ENCODE measurements at regions not wholly inside any gene's neighbourhood (a gene's known extent, or its start where the extent isn't known, plus 50 kb on each side); places are given as distances from the start of the nearest gene placed in this dataset.

DNA sequence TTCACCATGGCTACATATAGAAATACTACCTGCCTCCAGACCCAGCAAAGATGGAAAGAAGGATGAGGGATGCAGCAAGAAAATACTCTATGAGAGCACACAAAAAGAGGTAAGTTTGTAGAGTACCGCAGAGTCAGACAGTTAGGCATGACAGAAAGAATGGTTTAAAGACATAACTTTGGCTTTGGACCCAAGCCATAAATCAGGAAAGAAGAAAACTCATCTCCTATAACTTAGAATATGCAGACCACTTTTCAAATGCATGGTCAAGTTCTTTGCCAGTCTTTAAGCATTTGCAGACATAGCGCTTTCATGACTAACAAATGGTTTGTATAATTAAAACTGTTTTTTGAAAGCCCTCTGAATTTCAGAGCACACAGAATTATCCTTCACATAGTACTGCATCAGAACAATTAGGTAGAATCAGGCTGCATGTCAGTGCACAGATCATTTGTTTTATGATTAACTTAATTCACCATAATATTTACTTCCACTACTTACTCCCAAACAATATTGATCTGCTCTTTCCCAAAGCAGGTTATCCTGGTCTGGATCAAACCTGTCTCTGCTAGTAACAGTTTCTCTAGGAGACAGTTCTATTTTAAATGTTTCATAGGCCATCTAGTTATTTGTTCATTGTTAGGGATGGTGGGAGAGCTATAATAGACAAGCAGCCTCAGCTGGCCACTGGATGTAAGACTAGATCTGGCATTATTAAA is 280.7 kb upstream of the NR5A2 start (continued):
- no peak for TF ChIP-seq ZNF333 (CRISPR knock-in tag; IDR thresholded peaks at IDR 0.05; ENCODE audit: borderline replicate concordance)
- no peak for TF ChIP-seq SAP130 (CRISPR knock-in tag; IDR thresholded peaks at IDR 0.05; ENCODE audit: low read depth)
- TF ChIP-seq, protein P1, sequence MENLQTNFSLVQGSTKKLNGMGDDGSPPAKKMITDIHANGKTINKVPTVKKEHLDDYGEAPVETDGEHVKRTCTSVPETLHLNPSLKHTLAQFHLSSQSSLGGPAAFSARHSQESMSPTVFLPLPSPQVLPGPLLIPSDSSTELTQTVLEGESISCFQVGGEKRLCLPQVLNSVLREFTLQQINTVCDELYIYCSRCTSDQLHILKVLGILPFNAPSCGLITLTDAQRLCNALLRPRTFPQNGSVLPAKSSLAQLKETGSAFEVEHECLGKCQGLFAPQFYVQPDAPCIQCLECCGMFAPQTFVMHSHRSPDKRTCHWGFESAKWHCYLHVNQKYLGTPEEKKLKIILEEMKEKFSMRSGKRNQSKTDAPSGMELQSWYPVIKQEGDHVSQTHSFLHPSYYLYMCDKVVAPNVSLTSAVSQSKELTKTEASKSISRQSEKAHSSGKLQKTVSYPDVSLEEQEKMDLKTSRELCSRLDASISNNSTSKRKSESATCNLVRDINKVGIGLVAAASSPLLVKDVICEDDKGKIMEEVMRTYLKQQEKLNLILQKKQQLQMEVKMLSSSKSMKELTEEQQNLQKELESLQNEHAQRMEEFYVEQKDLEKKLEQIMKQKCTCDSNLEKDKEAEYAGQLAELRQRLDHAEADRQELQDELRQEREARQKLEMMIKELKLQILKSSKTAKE (CRISPR knock-in tag; IDR thresholded peaks at IDR 0.05; ENCODE audit: borderline replicate concordance), result no peak
- TF ChIP-seq KDM4B (CRISPR knock-in tag; IDR thresholded peaks at IDR 0.05), result no peak
- TF ChIP-seq SMAD3 (CRISPR knock-in tag; IDR thresholded peaks at IDR 0.05), result no peak

DNA sequence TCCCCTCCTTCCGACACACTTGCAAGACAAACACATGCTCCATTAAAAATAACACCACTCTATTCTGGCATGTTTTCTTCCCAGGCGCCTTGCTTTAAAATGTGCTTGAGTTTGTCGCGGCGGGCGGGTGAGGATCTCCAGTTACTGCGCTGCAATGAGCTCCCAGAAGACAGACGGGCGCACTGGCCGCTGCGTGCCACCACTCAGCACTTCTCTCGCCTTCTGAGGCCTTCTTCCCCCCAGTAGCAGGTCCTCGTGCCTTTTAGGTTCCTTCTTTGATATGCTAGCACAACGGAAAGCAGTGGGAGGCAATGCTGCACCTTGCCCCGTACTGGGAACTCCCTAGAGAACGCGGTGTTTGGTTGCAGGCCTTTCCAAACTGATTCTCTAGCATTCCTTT is 279.5 kb upstream of the NR5A2 start:
- Histone ChIP-seq H3K27me3 (ENCODE audit: control insufficient read depth in 1 of 2, insufficient read depth in 2 of 2, low read length in 2 of 2) (no peaks in the 10 kb centered on the region), H4K20me1 (ENCODE audit: insufficient read depth, low read length) (no peaks in the 10 kb centered on the region), H2AFZ (ENCODE audit: low read length) (no peak overlapping the region), H3K79me2 (ENCODE audit: insufficient read depth, low read length) (no peaks in the 10 kb centered on the region), H3K9ac (ENCODE audit: insufficient read depth, low read depth, low read length) (no peak overlapping the region), H3K4me2 (ENCODE audit: low read depth, low read length) (no peak overlapping the region), H3K36me3 (replicated peaks in 1 of 2; ENCODE audit: control insufficient read depth in 1 of 2, insufficient read depth in 2 of 2, low read length in 2 of 2) (no peaks in the 10 kb centered on the region), H3K27ac (ENCODE audit: extremely low read length, insufficient read depth, low read length) (no peak overlapping the region), H3K4me1 (ENCODE audit: insufficient read depth, low read length) (no peaks in the 10 kb centered on the region), H3K4me3 (replicated peaks in 1 of 3; ENCODE audit: insufficient read depth in 1 of 3, low read depth in 2 of 3, low read length in 3 of 3) (no peak overlapping the region), H3K9me3 (ENCODE audit: low read length) (no peaks in the 10 kb centered on the region)
- ChIA-PET CTCF (ENCODE audit: low intra/inter-chr PET ratio, low total read pairs) (no interaction called here), POLR2A (no interaction called here)
- in situ Hi-C loops (cut with HindIII; ENCODE audit: extremely low pct_ligation_motif_present, low pct_unique_long_range_greater_than_20kb), result no loop called here
- BruUV-seq (replicated peaks), result no TSS peak
- WGBS (ENCODE audit: low lambda C conversion rate), result 67% methylated on average over 17 of the region's 17 CpGs
- FAIRE-seq (no peak), DNase-seq (ENCODE audit: low spot score) (no peak), ATAC-seq (no peak)
- intact Hi-C loops (cut with micrococcal nuclease; ENCODE audit: unreplicated experiment), result no loop called here
- TF ChIP-seq, protein P2, sequence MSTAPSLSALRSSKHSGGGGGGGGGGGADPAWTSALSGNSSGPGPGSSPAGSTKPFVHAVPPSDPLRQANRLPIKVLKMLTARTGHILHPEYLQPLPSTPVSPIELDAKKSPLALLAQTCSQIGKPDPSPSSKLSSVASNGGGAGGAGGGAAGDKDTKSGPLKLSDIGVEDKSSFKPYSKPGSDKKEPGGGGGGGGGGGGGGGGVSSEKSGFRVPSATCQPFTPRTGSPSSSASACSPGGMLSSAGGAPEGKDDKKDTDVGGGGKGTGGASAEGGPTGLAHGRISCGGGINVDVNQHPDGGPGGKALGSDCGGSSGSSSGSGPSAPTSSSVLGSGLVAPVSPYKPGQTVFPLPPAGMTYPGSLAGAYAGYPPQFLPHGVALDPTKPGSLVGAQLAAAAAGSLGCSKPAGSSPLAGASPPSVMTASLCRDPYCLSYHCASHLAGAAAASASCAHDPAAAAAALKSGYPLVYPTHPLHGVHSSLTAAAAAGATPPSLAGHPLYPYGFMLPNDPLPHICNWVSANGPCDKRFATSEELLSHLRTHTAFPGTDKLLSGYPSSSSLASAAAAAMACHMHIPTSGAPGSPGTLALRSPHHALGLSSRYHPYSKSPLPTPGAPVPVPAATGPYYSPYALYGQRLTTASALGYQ (CRISPR knock-in tag; IDR thresholded peaks at IDR 0.05), result no peak
- no peak for TF ChIP-seq KMT2A (CRISPR knock-in tag; IDR thresholded peaks at IDR 0.05)
- TF ChIP-seq ZNF839 (CRISPR knock-in tag; IDR thresholded peaks at IDR 0.05; ENCODE audit: borderline replicate concordance), result no peak
- TF ChIP-seq CENPX (CRISPR knock-in tag; IDR thresholded peaks at IDR 0.05), result no peak
- no peak for TF ChIP-seq NCOR1 (IDR thresholded peaks at IDR 0.05; ENCODE audit: borderline replicate concordance, low read length)
- TF ChIP-seq TARDBP (CRISPR knock-in tag; IDR thresholded peaks at IDR 0.05), result no peak
- no peak for TF ChIP-seq ZNF841 (CRISPR knock-in tag; IDR thresholded peaks at IDR 0.05; ENCODE audit: borderline replicate concordance)
- TF ChIP-seq SYNCRIP (IDR thresholded peaks at IDR 0.05; ENCODE audit: insufficient read depth, low read depth, low read length), result no peak
- no peak for TF ChIP-seq ZNF20 (CRISPR knock-in tag; IDR thresholded peaks at IDR 0.05)
- TF ChIP-seq, protein P3, sequence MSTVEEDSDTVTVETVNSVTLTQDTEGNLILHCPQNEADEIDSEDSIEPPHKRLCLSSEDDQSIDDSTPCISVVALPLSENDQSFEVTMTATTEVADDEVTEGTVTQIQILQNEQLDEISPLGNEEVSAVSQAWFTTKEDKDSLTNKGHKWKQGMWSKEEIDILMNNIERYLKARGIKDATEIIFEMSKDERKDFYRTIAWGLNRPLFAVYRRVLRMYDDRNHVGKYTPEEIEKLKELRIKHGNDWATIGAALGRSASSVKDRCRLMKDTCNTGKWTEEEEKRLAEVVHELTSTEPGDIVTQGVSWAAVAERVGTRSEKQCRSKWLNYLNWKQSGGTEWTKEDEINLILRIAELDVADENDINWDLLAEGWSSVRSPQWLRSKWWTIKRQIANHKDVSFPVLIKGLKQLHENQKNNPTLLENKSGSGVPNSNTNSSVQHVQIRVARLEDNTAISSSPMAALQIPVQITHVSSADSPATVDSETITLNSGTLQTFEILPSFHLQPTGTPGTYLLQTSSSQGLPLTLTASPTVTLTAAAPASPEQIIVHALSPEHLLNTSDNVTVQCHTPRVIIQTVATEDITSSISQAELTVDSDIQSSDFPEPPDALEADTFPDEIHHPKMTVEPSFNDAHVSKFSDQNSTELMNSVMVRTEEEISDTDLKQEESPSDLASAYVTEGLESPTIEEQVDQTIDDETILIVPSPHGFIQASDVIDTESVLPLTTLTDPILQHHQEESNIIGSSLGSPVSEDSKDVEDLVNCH (CRISPR knock-in tag; IDR thresholded peaks at IDR 0.05), result no peak
- TF ChIP-seq ZNF274 (CRISPR knock-in tag; IDR thresholded peaks at IDR 0.05), result no peak
- no peak for TF ChIP-seq ZBTB7A (CRISPR knock-in tag; IDR thresholded peaks at IDR 0.05)
